ENCODE measurements at regions not wholly inside any gene's neighbourhood (a gene's known extent, or its start where the extent isn't known, plus 50 kb on each side); places are given as distances from the start of the nearest gene placed in this dataset.

DNA sequence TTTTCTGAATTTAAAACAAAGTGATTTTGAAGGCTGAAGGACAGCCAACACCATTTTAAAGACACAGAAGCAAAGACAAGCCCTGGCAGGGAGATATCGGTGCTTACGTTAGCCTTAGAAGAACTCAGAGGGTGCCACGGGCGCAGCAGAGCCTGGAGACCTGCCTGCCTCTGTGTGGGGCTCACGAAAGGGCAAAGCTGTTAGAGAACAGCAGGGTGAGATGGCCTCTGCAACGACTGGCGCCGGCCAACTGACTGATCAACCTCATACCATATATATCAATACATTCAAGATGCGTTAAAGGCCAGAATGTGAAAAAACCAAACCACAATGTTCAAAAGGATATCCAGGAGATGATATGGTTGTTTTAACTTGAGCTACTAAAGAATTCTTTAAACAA lies 151.0 kb upstream of the RPS6KA2 start:
- Histone ChIP-seq H3K27me3 (replicated peaks in 2 of 5; ENCODE audit: control insufficient read depth in 4 of 5, insufficient read depth in 5 of 5, low read length in 4 of 5) (peaks cover 0 to 15% (median 0%) of the 10 kb centered on the region in 5 experiments), H3K36me3 (ENCODE audit: control insufficient read depth in 4 of 4, insufficient read depth in 4 of 4, low read length in 3 of 4) (no peaks in the 10 kb centered on the region), H3K27ac (ENCODE audit: insufficient read depth in 1 of 2, low read depth in 1 of 2, low read length in 2 of 2, poor library complexity in 1 of 2, severe bottlenecking in 2 of 2) (no peak overlapping the region), H3K9me3 (ENCODE audit: control extremely low read depth in 1 of 5, control insufficient read depth in 4 of 5, insufficient read depth in 2 of 5, low read depth in 1 of 5, low read length in 4 of 5) (no peaks in the 10 kb centered on the region), H3K4me1 (ENCODE audit: control extremely low read depth in 1 of 4, control insufficient read depth in 4 of 4, insufficient read depth in 4 of 4, low read length in 3 of 4) (peaks cover 0 to 3% (median 0%) of the 10 kb centered on the region in 4 experiments), H3K4me3 (ENCODE audit: control insufficient read depth in 1 of 7, extremely low read depth in 1 of 7, insufficient read depth in 4 of 7, low read depth in 2 of 7, low read length in 6 of 7) (no peak overlapping the region)
- no peak for DNase-seq
- CTCF ChIA-PET = interaction anchor here (1.2 to 6.7 kb wide), 4 partner anchors 11 to 361 kb away, joined by 3 to 59 read pairs (median 6); no protein-coding TSS in a partner anchor
- POLR2A ChIA-PET = no interaction called here
- WGBS (ENCODE audit: insufficient coverage) = 96% methylated on average over 6 of the region's 9 CpGs

DNA sequence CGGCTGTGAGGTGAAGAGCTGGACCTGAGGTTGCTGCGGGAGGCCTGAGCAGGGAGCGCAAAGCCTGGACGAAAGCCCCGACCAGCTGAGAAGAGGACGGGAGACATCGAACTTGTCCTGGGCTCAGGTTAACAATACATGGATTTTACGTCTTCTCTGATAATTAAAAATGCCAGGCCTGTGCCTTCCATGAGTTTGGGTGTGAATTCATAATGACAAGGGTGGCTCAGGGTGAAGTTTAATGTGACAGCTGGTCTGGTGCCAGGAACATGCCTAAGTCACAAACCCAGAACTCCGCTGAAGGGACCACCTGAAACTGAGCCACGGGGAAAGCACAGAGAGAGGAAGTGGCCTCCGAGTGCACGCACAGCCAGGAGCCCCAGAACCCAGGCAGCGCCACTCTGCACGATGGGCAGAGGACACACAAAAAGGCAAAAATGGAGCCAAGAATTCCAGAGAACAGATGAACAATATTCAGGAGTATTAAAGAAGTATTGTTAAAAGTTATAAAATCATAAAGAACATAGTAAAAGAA lies 150.1 kb upstream of the RPS6KA2 start:
- Histone ChIP-seq H3K4me1 (ENCODE audit: control extremely low read depth in 1 of 4, control insufficient read depth in 4 of 4, insufficient read depth in 4 of 4, low read length in 3 of 4) (peaks cover 0 to 3% (median 0%) of the 10 kb centered on the region in 4 experiments), H3K4me3 (ENCODE audit: control insufficient read depth in 1 of 7, extremely low read depth in 1 of 7, insufficient read depth in 4 of 7, low read depth in 2 of 7, low read length in 6 of 7) (no peak overlapping the region), H3K9me3 (ENCODE audit: control extremely low read depth in 1 of 5, control insufficient read depth in 4 of 5, insufficient read depth in 2 of 5, low read depth in 1 of 5, low read length in 4 of 5) (no peaks in the 10 kb centered on the region), H3K36me3 (ENCODE audit: control insufficient read depth in 4 of 4, insufficient read depth in 4 of 4, low read length in 3 of 4) (no peaks in the 10 kb centered on the region), H3K27me3 (replicated peaks in 2 of 5; ENCODE audit: control insufficient read depth in 4 of 5, insufficient read depth in 5 of 5, low read length in 4 of 5) (peaks cover 0 to 21% (median 0%) of the 10 kb centered on the region in 5 experiments), H3K27ac (ENCODE audit: insufficient read depth in 1 of 2, low read depth in 1 of 2, low read length in 2 of 2, poor library complexity in 1 of 2, severe bottlenecking in 2 of 2) (no peak overlapping the region)
- POLR2A ChIA-PET = no interaction called here
- CTCF ChIA-PET = interaction anchor here (1.3 to 6.7 kb wide), 3 partner anchors 102 to 213 kb away, joined by 3 to 59 read pairs (median 6); no protein-coding TSS in a partner anchor
- WGBS (ENCODE audit: insufficient coverage) = 80% methylated on average over 11 of the region's 14 CpGs
- DNase-seq = peak in 1 of 3 donors; percentile 17

DNA sequence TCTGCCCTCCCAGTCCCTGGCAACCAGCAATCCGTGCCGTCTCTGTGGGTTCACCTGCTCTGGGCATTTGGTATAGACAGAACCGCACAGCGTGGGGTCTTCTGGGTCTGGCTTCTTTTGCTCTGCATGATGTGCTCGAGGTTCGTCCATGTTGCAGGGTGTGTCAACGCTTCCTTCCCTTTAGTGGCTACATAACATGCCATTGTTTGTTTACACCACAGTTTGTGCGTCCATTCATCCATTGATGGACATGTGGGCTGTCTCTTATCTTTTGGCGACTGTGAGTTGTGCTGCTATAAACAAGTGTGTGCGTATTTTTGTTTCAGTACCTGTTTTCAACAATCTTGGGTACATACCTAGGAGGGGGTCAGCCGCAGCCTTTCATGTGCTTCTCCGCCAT lies 149.5 kb upstream of the RPS6KA2 start:
- DNase-seq = no peak
- Histone ChIP-seq H3K4me3 (ENCODE audit: control insufficient read depth in 1 of 7, extremely low read depth in 1 of 7, insufficient read depth in 4 of 7, low read depth in 2 of 7, low read length in 6 of 7) (no peak overlapping the region), H3K27me3 (replicated peaks in 2 of 5; ENCODE audit: control insufficient read depth in 4 of 5, insufficient read depth in 5 of 5, low read length in 4 of 5) (peaks cover 0 to 22% (median 0%) of the 10 kb centered on the region in 5 experiments), H3K36me3 (ENCODE audit: control insufficient read depth in 4 of 4, insufficient read depth in 4 of 4, low read length in 3 of 4) (no peaks in the 10 kb centered on the region), H3K4me1 (ENCODE audit: control extremely low read depth in 1 of 4, control insufficient read depth in 4 of 4, insufficient read depth in 4 of 4, low read length in 3 of 4) (peaks cover 0 to 3% (median 0%) of the 10 kb centered on the region in 4 experiments), H3K27ac (ENCODE audit: insufficient read depth in 1 of 2, low read depth in 1 of 2, low read length in 2 of 2, poor library complexity in 1 of 2, severe bottlenecking in 2 of 2) (no peak overlapping the region), H3K9me3 (ENCODE audit: control extremely low read depth in 1 of 5, control insufficient read depth in 4 of 5, insufficient read depth in 2 of 5, low read depth in 1 of 5, low read length in 4 of 5) (no peaks in the 10 kb centered on the region)
- POLR2A ChIA-PET = no interaction called here
- 95% methylated on average over 10 of the region's 12 CpGs for WGBS (ENCODE audit: insufficient coverage)
- CTCF ChIA-PET = interaction anchor here (1.2 to 6.7 kb wide), 10 partner anchors 10 to 359 kb away, joined by 3 to 59 read pairs (median 6); no protein-coding TSS in a partner anchor

DNA sequence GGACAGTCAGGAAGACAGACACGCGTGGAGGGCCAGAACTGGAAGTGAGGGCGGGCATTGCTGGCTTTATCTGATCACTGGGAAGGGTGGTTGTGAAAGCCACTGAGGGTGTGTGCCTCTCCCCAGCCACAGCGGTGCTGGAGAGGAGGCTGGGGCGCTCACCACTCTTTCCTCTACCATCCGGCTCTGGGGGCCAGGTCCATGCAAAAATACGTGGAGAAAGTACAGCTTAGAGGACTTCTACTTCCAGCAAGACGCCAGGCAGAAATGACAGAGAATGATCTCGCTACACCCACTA lies 148.8 kb upstream of the RPS6KA2 start:
- Histone ChIP-seq H3K4me3 (ENCODE audit: control insufficient read depth in 1 of 7, extremely low read depth in 1 of 7, insufficient read depth in 4 of 7, low read depth in 2 of 7, low read length in 6 of 7) (no peak overlapping the region), H3K36me3 (ENCODE audit: control insufficient read depth in 4 of 4, insufficient read depth in 4 of 4, low read length in 3 of 4) (no peaks in the 10 kb centered on the region), H3K27ac (ENCODE audit: insufficient read depth in 1 of 2, low read depth in 1 of 2, low read length in 2 of 2, poor library complexity in 1 of 2, severe bottlenecking in 2 of 2) (no peak overlapping the region), H3K9me3 (ENCODE audit: control extremely low read depth in 1 of 5, control insufficient read depth in 4 of 5, insufficient read depth in 2 of 5, low read depth in 1 of 5, low read length in 4 of 5) (no peaks in the 10 kb centered on the region), H3K27me3 (replicated peaks in 2 of 5; ENCODE audit: control insufficient read depth in 4 of 5, insufficient read depth in 5 of 5, low read length in 4 of 5) (peaks cover 0 to 22% (median 0%) of the 10 kb centered on the region in 5 experiments), H3K4me1 (ENCODE audit: control extremely low read depth in 1 of 4, control insufficient read depth in 4 of 4, insufficient read depth in 4 of 4, low read length in 3 of 4) (peaks cover 0 to 5% (median 2%) of the 10 kb centered on the region in 4 experiments)
- POLR2A ChIA-PET = no interaction called here
- CTCF ChIA-PET = interaction anchor here (0.7 to 6.7 kb wide), 23 partner anchors 9 to 389 kb away, joined by 3 to 59 read pairs (median 5); no protein-coding TSS in a partner anchor
- no peak for DNase-seq
- 71% methylated on average over 5 of the region's 9 CpGs for WGBS (ENCODE audit: insufficient coverage)

DNA sequence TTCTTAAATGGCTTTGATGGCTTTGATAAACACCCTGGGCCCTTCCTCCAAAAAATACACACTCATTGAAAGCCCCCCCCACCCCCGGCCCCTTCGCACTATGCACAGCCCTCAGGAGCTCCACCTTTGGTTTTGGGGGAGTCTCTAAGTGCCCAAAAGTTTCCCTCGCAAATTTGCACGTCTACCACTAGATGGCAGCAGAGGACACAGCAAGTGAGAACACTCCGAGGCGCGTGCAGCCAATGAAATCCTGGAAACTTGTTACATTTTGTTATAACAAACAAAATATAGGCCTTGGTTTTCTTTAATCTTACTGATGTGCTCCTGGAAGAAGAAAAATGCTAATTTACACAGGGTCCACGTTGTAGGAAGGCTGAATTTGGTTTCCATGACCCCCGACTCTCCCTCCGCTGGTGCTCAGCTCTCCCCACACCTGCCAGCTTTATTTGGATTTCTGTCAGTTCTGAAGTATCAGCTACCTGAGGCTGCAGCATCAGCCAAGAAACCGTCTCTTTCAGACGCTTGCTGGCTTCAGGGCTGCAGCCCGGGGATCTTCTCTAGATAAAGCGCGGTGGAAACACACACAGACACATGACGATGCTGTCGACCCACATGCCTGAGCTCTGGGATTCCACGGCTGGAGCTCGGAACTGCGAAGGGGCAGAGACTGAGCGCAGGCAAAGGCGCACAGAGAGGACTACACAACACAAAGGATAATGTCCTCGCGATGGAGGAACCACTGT lies 148.3 kb upstream of the RPS6KA2 start:
- peaks cover 0 to 5% (median 4%) of the 10 kb centered on the region in 4 experiments for H3K4me1 ChIP-seq (ENCODE audit: control extremely low read depth in 1 of 4, control insufficient read depth in 4 of 4, insufficient read depth in 4 of 4, low read length in 3 of 4)
- no peaks in the 10 kb centered on the region for H3K9me3 ChIP-seq (ENCODE audit: control extremely low read depth in 1 of 5, control insufficient read depth in 4 of 5, insufficient read depth in 2 of 5, low read depth in 1 of 5, low read length in 4 of 5)
- peak; percentile 82 to 92 (median 89) for DNase-seq
- ChIA-PET CTCF (interaction anchor here (0.6 to 6.7 kb wide), 27 partner anchors 9 to 389 kb away, joined by 3 to 59 read pairs (median 5); partner anchors contain the start of gene CEP43), POLR2A (interaction anchor here (0.7 kb wide), 1 partner anchor 215 kb away, joined by 3 read pairs; no protein-coding TSS in a partner anchor)
- no peak overlapping the region for H3K4me3 ChIP-seq (ENCODE audit: control insufficient read depth in 1 of 7, extremely low read depth in 1 of 7, insufficient read depth in 4 of 7, low read depth in 2 of 7, low read length in 6 of 7)
- WGBS (ENCODE audit: insufficient coverage) = 63% methylated on average over 18 of the region's 24 CpGs
- H3K36me3 ChIP-seq (ENCODE audit: control insufficient read depth in 4 of 4, insufficient read depth in 4 of 4, low read length in 3 of 4) = no peaks in the 10 kb centered on the region
- H3K27ac ChIP-seq (ENCODE audit: insufficient read depth in 1 of 2, low read depth in 1 of 2, low read length in 2 of 2, poor library complexity in 1 of 2, severe bottlenecking in 2 of 2) = no peak overlapping the region
- peaks cover 0 to 22% (median 0%) of the 10 kb centered on the region in 5 experiments for H3K27me3 ChIP-seq (replicated peaks in 2 of 5; ENCODE audit: control insufficient read depth in 4 of 5, insufficient read depth in 5 of 5, low read length in 4 of 5)

DNA sequence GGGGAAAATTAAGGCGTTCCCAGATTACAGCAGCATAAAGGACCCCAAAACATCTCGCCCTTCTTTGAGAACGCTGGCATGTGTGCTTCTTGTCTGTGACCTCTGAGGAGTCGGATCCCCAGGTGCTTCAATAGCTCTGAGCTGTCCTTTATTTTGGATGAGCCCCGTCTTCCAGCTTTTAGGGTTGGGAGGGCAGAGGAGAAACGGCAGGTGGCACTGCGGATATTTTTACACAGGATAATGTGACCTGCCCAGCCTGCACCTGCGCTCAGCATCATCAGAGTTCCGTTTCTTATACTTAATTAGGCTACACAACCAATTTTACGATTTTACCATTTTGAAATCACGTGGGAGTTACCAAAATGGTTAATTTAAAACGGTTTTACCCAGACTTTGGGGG lies 147.7 kb upstream of the RPS6KA2 start:
- Histone ChIP-seq H3K36me3 (ENCODE audit: control insufficient read depth in 4 of 4, insufficient read depth in 4 of 4, low read length in 3 of 4) (no peaks in the 10 kb centered on the region), H3K4me1 (ENCODE audit: control extremely low read depth in 1 of 4, control insufficient read depth in 4 of 4, insufficient read depth in 4 of 4, low read length in 3 of 4) (peaks cover 0 to 5% (median 4%) of the 10 kb centered on the region in 4 experiments), H3K27ac (ENCODE audit: insufficient read depth in 1 of 2, low read depth in 1 of 2, low read length in 2 of 2, poor library complexity in 1 of 2, severe bottlenecking in 2 of 2) (no peak overlapping the region), H3K9me3 (ENCODE audit: control extremely low read depth in 1 of 5, control insufficient read depth in 4 of 5, insufficient read depth in 2 of 5, low read depth in 1 of 5, low read length in 4 of 5) (no peaks in the 10 kb centered on the region), H3K27me3 (replicated peaks in 2 of 5; ENCODE audit: control insufficient read depth in 4 of 5, insufficient read depth in 5 of 5, low read length in 4 of 5) (peaks cover 0 to 22% (median 0%) of the 10 kb centered on the region in 5 experiments), H3K4me3 (ENCODE audit: control insufficient read depth in 1 of 7, extremely low read depth in 1 of 7, insufficient read depth in 4 of 7, low read depth in 2 of 7, low read length in 6 of 7) (no peak overlapping the region)
- POLR2A ChIA-PET = interaction anchor here (0.7 kb wide), 1 partner anchor 215 kb away, joined by 3 read pairs; no protein-coding TSS in a partner anchor
- WGBS (ENCODE audit: insufficient coverage) = 71% methylated on average over 9 of the region's 12 CpGs
- CTCF ChIA-PET = interaction anchor here (0.6 to 6.7 kb wide), 23 partner anchors 8 to 491 kb away, joined by 3 to 59 read pairs (median 5); partner anchors contain the start of gene CEP43
- no peak for DNase-seq

DNA sequence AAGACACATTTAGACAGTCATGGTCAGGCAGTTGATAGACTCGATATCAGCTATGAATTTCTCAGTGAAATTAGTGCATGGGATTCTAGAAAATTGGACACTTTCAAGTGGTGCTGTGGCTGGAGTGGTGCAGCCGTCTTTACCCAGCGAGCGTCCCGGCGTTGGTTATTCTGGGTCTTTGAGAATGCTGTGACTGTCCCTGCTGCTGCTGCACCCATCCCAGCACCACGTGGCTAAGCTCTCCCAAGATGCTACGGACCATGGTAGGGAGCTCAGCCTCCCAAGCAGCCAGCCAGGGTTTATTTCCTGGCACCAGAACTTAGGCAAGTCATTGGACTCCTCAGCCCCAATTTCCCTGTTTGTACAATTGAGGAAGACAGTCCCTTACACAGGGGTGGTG lies 147.2 kb upstream of the RPS6KA2 start:
- Histone ChIP-seq H3K4me3 (ENCODE audit: control insufficient read depth in 1 of 7, extremely low read depth in 1 of 7, insufficient read depth in 4 of 7, low read depth in 2 of 7, low read length in 6 of 7) (no peak overlapping the region), H3K9me3 (ENCODE audit: control extremely low read depth in 1 of 5, control insufficient read depth in 4 of 5, insufficient read depth in 2 of 5, low read depth in 1 of 5, low read length in 4 of 5) (no peaks in the 10 kb centered on the region), H3K27me3 (replicated peaks in 2 of 5; ENCODE audit: control insufficient read depth in 4 of 5, insufficient read depth in 5 of 5, low read length in 4 of 5) (peaks cover 0 to 22% (median 0%) of the 10 kb centered on the region in 5 experiments), H3K27ac (ENCODE audit: insufficient read depth in 1 of 2, low read depth in 1 of 2, low read length in 2 of 2, poor library complexity in 1 of 2, severe bottlenecking in 2 of 2) (no peak overlapping the region), H3K36me3 (ENCODE audit: control insufficient read depth in 4 of 4, insufficient read depth in 4 of 4, low read length in 3 of 4) (no peaks in the 10 kb centered on the region), H3K4me1 (ENCODE audit: control extremely low read depth in 1 of 4, control insufficient read depth in 4 of 4, insufficient read depth in 4 of 4, low read length in 3 of 4) (peaks cover 0 to 5% (median 4%) of the 10 kb centered on the region in 4 experiments)
- DNase-seq = no peak
- ChIA-PET CTCF (interaction anchor here (1.0 to 6.7 kb wide), 16 partner anchors 8 to 490 kb away, joined by 3 to 59 read pairs (median 6); partner anchors contain the start of gene CEP43), POLR2A (no interaction called here)
- WGBS (ENCODE audit: insufficient coverage) = 90% methylated on average over 8 of the region's 8 CpGs
